HEK293T (cell line): ENCODE measurements at regions not wholly inside any gene's neighbourhood (a gene's known extent, or its start where the extent isn't known, plus 50 kb on each side); places are given as distances from the start of the nearest gene placed in this dataset.
"Not testable (repeated sequence)": the region's sequence is repeated elsewhere in the genome, so short reads cannot be mapped to it uniquely, and the experiment has no call there.

Experiments used
- CTCF ChIA-PET: fragments of 350-600 bp; formaldehyde crosslinking; extraction: SDS; loops from one replicate; lab custom pipeline; 2021; ENCODE audit warnings: antibody characterized with exemption, inconsistent platforms; lab: Yijun Ruan, JAX
- POLR2A ChIA-PET: fragments of 350-600 bp; formaldehyde crosslinking; extraction: SDS; loops from one replicate; lab custom pipeline; 2020; ENCODE audit warnings: antibody characterized with exemption, inconsistent platforms; lab: Yijun Ruan, JAX
- DNase-seq: peaks from one replicate; pipeline ENCODE4 v3.0.0; 2012; ENCODE audit warnings: mixed read lengths; ENCODE audit errors: extremely low spot score
- ARNT ChIP-seq: fragments of 450-650 bp; IDR thresholded peaks from 2 replicates; pipeline ENCODE4 v1.6.1; 2017; ENCODE audit warnings: mild to moderate bottlenecking
- BHLHE40 ChIP-seq: fragments of 450-650 bp; IDR thresholded peaks from 2 replicates; pipeline ENCODE4 v1.6.1; 2016; ENCODE audit warnings: mild to moderate bottlenecking, moderate library complexity, borderline replicate concordance
- CTBP1 ChIP-seq: fragments of 450-650 bp; IDR thresholded peaks from 2 replicates; pipeline ENCODE4 v1.6.1; 2016; ENCODE audit warnings: borderline replicate concordance
- ELF4 ChIP-seq: fragments of 450-650 bp; IDR thresholded peaks from 2 replicates; pipeline ENCODE4 v1.6.1; 2017; ENCODE audit warnings: antibody characterized with exemption
- FOXA1 ChIP-seq: fragments of 450-650 bp; IDR thresholded peaks from 2 replicates; pipeline ENCODE4 v1.6.1; 2016; ENCODE audit warnings: mild to moderate bottlenecking
- FOXK2 ChIP-seq: fragments of 450-650 bp; IDR thresholded peaks from 2 replicates; pipeline ENCODE4 v1.6.1; 2016; ENCODE audit warnings: mild to moderate bottlenecking
- FOXM1 ChIP-seq: fragments of 450-650 bp; IDR thresholded peaks from 2 replicates; pipeline ENCODE4 v1.6.1; 2017; ENCODE audit warnings: mild to moderate bottlenecking, borderline replicate concordance
- HDGF ChIP-seq: fragments of 450-650 bp; IDR thresholded peaks from 2 replicates; pipeline ENCODE4 v1.6.1; 2017; ENCODE audit warnings: antibody characterized with exemption, borderline replicate concordance
- L3MBTL2 ChIP-seq: fragments of 450-650 bp; conservative IDR thresholded peaks from 2 replicates; pipeline ENCODE4 v1.6.1; 2016; ENCODE audit warnings: mild to moderate bottlenecking
- LEF1 ChIP-seq: fragments of 450-650 bp; IDR thresholded peaks from 2 replicates; pipeline ENCODE4 v1.6.1; 2017; ENCODE audit warnings: mild to moderate bottlenecking, borderline replicate concordance
- NFRKB ChIP-seq: fragments of 450-650 bp; IDR thresholded peaks from 2 replicates; pipeline ENCODE4 v1.6.1; 2016; ENCODE audit warnings: mild to moderate bottlenecking, moderate library complexity
- SP1 ChIP-seq: fragments of 450-650 bp; IDR thresholded peaks from 2 replicates; pipeline ENCODE4 v1.6.1; 2017
- SUZ12 ChIP-seq: fragments of 450-650 bp; IDR thresholded peaks from 2 replicates; pipeline ENCODE4 v1.6.1; 2016; ENCODE audit warnings: mild to moderate bottlenecking
- TARDBP ChIP-seq: fragments of 450-650 bp; IDR thresholded peaks from 2 replicates; pipeline ENCODE4 v1.6.1; 2016
- ZNF384 ChIP-seq: fragments of 450-650 bp; IDR thresholded peaks from 2 replicates; pipeline ENCODE4 v1.6.1; 2016
- TF ChIP-seq, protein P1 (sequence below): fragments of 450-650 bp; IDR thresholded peaks from 2 replicates; pipeline ENCODE4 v1.6.1; 2016

DNA sequence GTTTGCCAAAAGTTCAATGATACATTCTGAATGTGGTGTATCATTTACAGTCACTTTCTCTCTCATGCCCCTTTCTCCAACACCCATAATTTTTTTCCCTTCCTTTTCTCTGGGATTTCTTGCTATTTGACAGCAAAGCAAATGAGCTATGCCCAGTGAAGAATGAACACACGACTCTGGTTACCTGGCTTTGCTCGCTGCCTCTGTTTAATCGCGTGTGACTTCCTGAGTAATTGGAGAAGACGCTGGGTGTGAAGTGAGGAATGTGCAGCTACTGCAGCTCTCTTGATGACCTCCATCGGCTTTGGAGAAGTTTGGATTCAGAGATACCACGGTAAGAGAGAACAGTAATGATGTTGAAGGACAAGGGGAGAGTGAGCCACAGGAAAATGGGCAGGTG, 651.8 kb downstream of the KIF4B start:
- DNase-seq = no peak
- CTCF ChIA-PET = no interaction called here
- TF ChIP-seq, protein P1, sequence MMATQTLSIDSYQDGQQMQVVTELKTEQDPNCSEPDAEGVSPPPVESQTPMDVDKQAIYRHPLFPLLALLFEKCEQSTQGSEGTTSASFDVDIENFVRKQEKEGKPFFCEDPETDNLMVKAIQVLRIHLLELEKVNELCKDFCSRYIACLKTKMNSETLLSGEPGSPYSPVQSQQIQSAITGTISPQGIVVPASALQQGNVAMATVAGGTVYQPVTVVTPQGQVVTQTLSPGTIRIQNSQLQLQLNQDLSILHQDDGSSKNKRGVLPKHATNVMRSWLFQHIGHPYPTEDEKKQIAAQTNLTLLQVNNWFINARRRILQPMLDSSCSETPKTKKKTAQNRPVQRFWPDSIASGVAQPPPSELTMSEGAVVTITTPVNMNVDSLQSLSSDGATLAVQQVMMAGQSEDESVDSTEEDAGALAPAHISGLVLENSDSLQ = no peak
- TF ChIP-seq TARDBP = no peak
- TF ChIP-seq FOXK2 = no peak
- TF ChIP-seq ELF4 = no peak
- no peak for TF ChIP-seq FOXA1
- no peak for TF ChIP-seq BHLHE40
- no peak for TF ChIP-seq ARNT
- no peak for TF ChIP-seq SUZ12
- no peak for TF ChIP-seq FOXM1
- no peak for TF ChIP-seq NFRKB
- TF ChIP-seq LEF1 = no peak
- no peak for TF ChIP-seq SP1
- TF ChIP-seq CTBP1 = no peak
- TF ChIP-seq ZNF384 = no peak
- TF ChIP-seq L3MBTL2 = no peak
- no peak for TF ChIP-seq HDGF
- POLR2A ChIA-PET = no interaction called here

GRCh38 chr5:155672001-155672400, 655.0 kb upstream of the SGCD start:
- CTCF ChIA-PET, DNase-seq, POLR2A ChIA-PET: not testable (repeated sequence)

GRCh38 chr5:155676967-155677366, 650.0 kb upstream of the SGCD start:
- ChIA-PET POLR2A (no interaction called here), CTCF (no interaction called here)

DNA sequence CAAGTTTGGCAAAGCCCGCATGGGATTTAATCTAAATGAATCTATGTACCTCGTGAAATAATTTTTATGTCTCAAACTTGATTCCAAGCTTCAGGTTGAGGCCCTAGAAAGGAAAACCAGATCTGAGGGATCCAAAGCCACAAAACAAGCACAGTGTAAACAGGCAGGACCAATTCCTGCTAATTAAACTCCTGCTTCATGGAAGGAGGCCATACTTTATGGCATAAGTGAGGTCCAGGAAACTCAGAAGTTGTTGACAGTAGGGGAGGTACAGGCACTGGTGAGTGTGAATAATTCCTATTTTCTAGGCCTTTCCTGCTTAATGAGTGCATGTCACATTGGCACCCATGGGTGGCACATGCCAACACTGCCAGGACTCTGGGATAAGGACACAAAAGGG, 648.6 kb upstream of the SGCD start:
- ChIA-PET CTCF (no interaction called here), POLR2A (no interaction called here)
- TF ChIP-seq ZNF384 = no peak
- no peak for DNase-seq

More at GRCh38 chr5:155676967-155677366, 650.0 kb upstream of the SGCD start:
- no peak for TF ChIP-seq HDGF
- no peak for TF ChIP-seq SUZ12
- TF ChIP-seq CTBP1 = no peak
- TF ChIP-seq, protein P1 = no peak
- TF ChIP-seq TARDBP = no peak
- DNase-seq = no peak

GRCh38 chr5:155679530-155679929, 647.4 kb upstream of the SGCD start:
- CTCF ChIA-PET = no interaction called here
- no peak for DNase-seq
- POLR2A ChIA-PET = no interaction called here
- TF ChIP-seq ELF4 (no peak), LEF1 (no peak), NFRKB (no peak), SP1 (no peak), SUZ12 (no peak), CTBP1 (no peak), BHLHE40 (no peak), ARNT (no peak), ZNF384 (no peak), FOXK2 (no peak), FOXA1 (no peak), FOXM1 (no peak), TARDBP (no peak), L3MBTL2 (no peak), HDGF (no peak)
- TF ChIP-seq, protein P1 = no peak

DNA sequence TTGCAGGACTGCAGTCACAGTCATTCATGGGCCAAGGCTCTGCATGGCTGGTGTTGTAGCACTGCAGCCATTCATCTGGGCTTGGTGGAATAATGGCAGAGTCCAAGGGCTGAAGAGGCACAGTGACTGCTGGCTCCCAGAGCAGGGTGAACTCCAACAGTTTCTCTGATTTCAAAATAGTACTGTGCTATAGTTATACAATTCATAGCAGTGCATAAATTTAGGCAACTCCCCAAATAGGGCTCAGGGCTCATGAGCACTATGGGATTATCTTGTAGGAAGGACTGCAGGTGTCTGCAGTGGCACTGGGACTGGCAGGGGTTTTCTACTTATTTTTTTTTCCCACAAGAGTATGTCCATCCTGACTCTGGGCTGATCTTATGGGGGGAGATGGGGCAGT, 642.5 kb upstream of the SGCD start:
- DNase-seq = no peak
- CTCF ChIA-PET = no interaction called here
- POLR2A ChIA-PET = no interaction called here
- no peak for TF ChIP-seq SUZ12
- TF ChIP-seq BHLHE40 = no peak
- no peak for TF ChIP-seq SP1
- TF ChIP-seq LEF1 = no peak
- TF ChIP-seq TARDBP = no peak
- TF ChIP-seq ARNT = no peak
- TF ChIP-seq L3MBTL2 = no peak
- TF ChIP-seq ZNF384 = no peak
- no peak for TF ChIP-seq CTBP1
- TF ChIP-seq FOXA1 = no peak
- TF ChIP-seq NFRKB = no peak
- TF ChIP-seq, protein P1 = no peak
- TF ChIP-seq ELF4 = no peak
- no peak for TF ChIP-seq HDGF
- TF ChIP-seq FOXM1 = no peak
- no peak for TF ChIP-seq FOXK2

- POLR2A ChIA-PET = no interaction called here
- no peak for DNase-seq
- CTCF ChIA-PET = no interaction called here
- TF ChIP-seq ELF4 (no peak), ARNT (no peak), FOXA1 (no peak), ZNF384 (no peak)
These were observed 640.8 kb upstream of the SGCD start for GRCh38 chr5:155686131-155686530.
